ENCODE measurements at regions not wholly inside any gene's neighbourhood (a gene's known extent, or its start where the extent isn't known, plus 50 kb on each side); places are given as distances from the start of the nearest gene placed in this dataset.

GRCh38 chr13:84670245-84670644 is 788.0 kb upstream of the SLITRK1 start:
- TF ChIP-seq, protein P1, sequence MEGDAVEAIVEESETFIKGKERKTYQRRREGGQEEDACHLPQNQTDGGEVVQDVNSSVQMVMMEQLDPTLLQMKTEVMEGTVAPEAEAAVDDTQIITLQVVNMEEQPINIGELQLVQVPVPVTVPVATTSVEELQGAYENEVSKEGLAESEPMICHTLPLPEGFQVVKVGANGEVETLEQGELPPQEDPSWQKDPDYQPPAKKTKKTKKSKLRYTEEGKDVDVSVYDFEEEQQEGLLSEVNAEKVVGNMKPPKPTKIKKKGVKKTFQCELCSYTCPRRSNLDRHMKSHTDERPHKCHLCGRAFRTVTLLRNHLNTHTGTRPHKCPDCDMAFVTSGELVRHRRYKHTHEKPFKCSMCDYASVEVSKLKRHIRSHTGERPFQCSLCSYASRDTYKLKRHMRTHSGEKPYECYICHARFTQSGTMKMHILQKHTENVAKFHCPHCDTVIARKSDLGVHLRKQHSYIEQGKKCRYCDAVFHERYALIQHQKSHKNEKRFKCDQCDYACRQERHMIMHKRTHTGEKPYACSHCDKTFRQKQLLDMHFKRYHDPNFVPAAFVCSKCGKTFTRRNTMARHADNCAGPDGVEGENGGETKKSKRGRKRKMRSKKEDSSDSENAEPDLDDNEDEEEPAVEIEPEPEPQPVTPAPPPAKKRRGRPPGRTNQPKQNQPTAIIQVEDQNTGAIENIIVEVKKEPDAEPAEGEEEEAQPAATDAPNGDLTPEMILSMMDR (IDR thresholded peaks at IDR 0.05; ENCODE audit: low read depth, low read length) = no peak
- no peak for TF ChIP-seq EZH2phosphoT487 (IDR thresholded peaks at IDR 0.05; ENCODE audit: low read depth)
